ENCODE measurements at regions not wholly inside any gene's neighbourhood (a gene's known extent, or its start where the extent isn't known, plus 50 kb on each side); places are given as distances from the start of the nearest gene placed in this dataset.

- Histone ChIP-seq H3K4me3 (no peak overlapping the region), H3K36me3 (no peaks in the 10 kb centered on the region), H3K9me3 (no peaks in the 10 kb centered on the region), H3K27ac (no peak overlapping the region), H3K27me3 (no peaks in the 10 kb centered on the region), H3K4me1 (no peaks in the 10 kb centered on the region)
- 48 to 55% methylated on average over 5 of the region's 5 CpGs for WGBS, 2 donors
- DNase-seq: no peak
- intact Hi-C loops (cut with DNase I): no loop called here
- TF ChIP-seq, protein P1, sequence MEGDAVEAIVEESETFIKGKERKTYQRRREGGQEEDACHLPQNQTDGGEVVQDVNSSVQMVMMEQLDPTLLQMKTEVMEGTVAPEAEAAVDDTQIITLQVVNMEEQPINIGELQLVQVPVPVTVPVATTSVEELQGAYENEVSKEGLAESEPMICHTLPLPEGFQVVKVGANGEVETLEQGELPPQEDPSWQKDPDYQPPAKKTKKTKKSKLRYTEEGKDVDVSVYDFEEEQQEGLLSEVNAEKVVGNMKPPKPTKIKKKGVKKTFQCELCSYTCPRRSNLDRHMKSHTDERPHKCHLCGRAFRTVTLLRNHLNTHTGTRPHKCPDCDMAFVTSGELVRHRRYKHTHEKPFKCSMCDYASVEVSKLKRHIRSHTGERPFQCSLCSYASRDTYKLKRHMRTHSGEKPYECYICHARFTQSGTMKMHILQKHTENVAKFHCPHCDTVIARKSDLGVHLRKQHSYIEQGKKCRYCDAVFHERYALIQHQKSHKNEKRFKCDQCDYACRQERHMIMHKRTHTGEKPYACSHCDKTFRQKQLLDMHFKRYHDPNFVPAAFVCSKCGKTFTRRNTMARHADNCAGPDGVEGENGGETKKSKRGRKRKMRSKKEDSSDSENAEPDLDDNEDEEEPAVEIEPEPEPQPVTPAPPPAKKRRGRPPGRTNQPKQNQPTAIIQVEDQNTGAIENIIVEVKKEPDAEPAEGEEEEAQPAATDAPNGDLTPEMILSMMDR (IDR thresholded peaks at IDR 0.05): no peak
- TF ChIP-seq POLR2A (IDR thresholded peaks at IDR 0.05): no peak
Observed at GRCh38 chr5:158639881-158640592, 459.7 kb downstream of the EBF1 start.

DNA sequence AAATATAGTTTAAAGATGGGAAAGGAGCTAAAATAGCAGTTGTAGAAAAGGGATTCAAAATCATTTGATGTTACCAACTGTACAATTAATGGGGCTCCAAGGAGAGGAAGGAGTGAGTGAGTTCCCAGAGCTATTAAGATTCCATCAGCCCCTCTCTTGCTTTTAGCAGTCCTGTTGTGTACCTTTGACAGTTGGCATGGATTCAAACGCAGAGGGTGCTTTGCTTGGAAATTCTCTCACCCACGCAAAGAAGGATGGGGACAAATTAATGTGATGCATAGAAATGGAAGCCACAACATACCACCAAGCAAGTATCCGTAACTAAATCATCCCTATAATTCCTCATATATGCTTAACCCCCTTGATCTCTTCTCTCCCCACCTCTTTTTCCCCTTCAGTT, 461.3 kb downstream of the EBF1 start:
- intact Hi-C loops (cut with DNase I): no loop called here
- WGBS, 2 donors: 64 to 66% methylated on average over 3 of the region's 3 CpGs
- DNase-seq: no peak
- H3K36me3 ChIP-seq: no peaks in the 10 kb centered on the region
- no peak overlapping the region for H3K4me3 ChIP-seq
- no peaks in the 10 kb centered on the region for H3K4me1 ChIP-seq
- TF ChIP-seq, protein P1 (IDR thresholded peaks at IDR 0.05): no peak
- H3K27ac ChIP-seq: no peak overlapping the region
- H3K9me3 ChIP-seq: no peaks in the 10 kb centered on the region
- no peaks in the 10 kb centered on the region for H3K27me3 ChIP-seq

DNA sequence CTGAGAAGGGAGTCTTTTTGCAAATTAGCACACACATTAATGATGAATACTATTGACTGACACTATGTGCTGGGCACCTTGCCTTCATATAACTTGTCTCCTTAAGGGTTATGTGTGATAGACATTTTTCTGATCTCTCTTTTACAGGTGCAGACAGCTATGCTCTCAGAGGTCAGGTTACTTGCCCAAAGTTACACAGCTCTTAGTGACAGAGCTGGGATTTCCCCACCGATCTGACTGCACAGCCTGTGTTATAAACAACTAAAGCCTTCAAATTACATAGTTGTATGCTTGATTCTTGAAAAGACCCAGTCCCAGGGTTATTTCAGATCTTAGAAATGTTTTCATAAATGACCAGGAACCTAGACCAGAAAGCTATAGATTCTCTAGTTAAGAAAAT, 462.7 kb downstream of the EBF1 start:
- Histone ChIP-seq H3K4me1 (no peaks in the 10 kb centered on the region), H3K36me3 (no peaks in the 10 kb centered on the region), H3K9me3 (no peaks in the 10 kb centered on the region), H3K27me3 (no peaks in the 10 kb centered on the region), H3K27ac (no peak overlapping the region), H3K4me3 (no peak overlapping the region)
- intact Hi-C loops (cut with DNase I): no loop called here
- WGBS, 2 donors: 25% methylated on average over 1 of the region's 1 CpG; no CpG with 5 or more reads in 1 of the 2 donors
- TF ChIP-seq, protein P1 (IDR thresholded peaks at IDR 0.05): no peak
- no peak for DNase-seq

GRCh38 chr5:158635565-158635964, 464.2 kb downstream of the EBF1 start:
- Histone ChIP-seq H3K27me3 (no peaks in the 10 kb centered on the region), H3K9me3 (no peaks in the 10 kb centered on the region), H3K36me3 (no peaks in the 10 kb centered on the region), H3K27ac (no peak overlapping the region), H3K4me1 (no peaks in the 10 kb centered on the region), H3K4me3 (no peak overlapping the region)
- no peak for DNase-seq
- TF ChIP-seq, protein P1 (IDR thresholded peaks at IDR 0.05): no peak
- TF ChIP-seq POLR2A (IDR thresholded peaks at IDR 0.05): no peak
- intact Hi-C loops (cut with DNase I): no loop called here
- WGBS, 2 donors: 89 to 90% methylated on average over 5 of the region's 5 CpGs

- no peaks in the 10 kb centered on the region for H3K9me3 ChIP-seq
- H3K36me3 ChIP-seq: no peaks in the 10 kb centered on the region
- H3K27ac ChIP-seq: no peak overlapping the region
- 29 to 32% methylated on average over 2 of the region's 2 CpGs for WGBS, 2 donors
- DNase-seq: no peak
- TF ChIP-seq POLR2A (IDR thresholded peaks at IDR 0.05): no peak
- TF ChIP-seq, protein P1 (IDR thresholded peaks at IDR 0.05): no peak
- H3K4me1 ChIP-seq: no peaks in the 10 kb centered on the region
- intact Hi-C loops (cut with DNase I): no loop called here
- no peaks in the 10 kb centered on the region for H3K27me3 ChIP-seq
- H3K4me3 ChIP-seq: no peak overlapping the region
Observed at GRCh38 chr5:158634714-158635113, 465.0 kb downstream of the EBF1 start.
